NOMO-1 treated with dmso at 0.1 percent for 144 hours (cell line): ENCODE measurements at regions not wholly inside any gene's neighbourhood (a gene's known extent, or its start where the extent isn't known, plus 50 kb on each side); places are given as distances from the start of the nearest gene placed in this dataset.

ENCODE experiments used
- DNase-seq: peaks from one replicate; lab custom pipeline; 2025; ENCODE audit not compliant: unreplicated experiment; lab: John Stamatoyannopoulos, UW

GRCh38 chr18:25727281-25727985 is 363.0 kb downstream of the SS18 start:
- DNase-seq: no peak

DNA sequence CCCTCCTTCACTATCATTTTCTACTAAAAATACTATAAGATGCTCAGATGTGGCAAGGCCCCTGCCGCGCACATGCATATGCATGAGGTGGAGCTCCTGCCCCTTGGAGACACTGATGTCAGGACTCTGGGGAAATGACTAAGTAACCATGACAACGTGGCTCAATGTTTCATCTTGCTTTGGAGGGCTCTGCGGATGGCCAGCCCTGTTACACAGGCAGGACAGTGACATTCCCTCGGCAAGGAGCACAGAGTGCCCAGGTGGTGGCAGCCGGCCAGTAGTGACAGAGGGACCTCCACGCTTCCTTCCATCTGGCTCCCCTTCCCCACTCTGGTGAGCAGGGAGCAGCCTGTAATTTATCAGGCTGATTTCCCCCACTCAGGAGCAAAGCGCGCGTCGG is 364.1 kb downstream of the SS18 start:
- DNase-seq: no peak

GRCh38 chr18:25725501-25725900 is 364.9 kb downstream of the SS18 start:
- no peak for DNase-seq

DNA sequence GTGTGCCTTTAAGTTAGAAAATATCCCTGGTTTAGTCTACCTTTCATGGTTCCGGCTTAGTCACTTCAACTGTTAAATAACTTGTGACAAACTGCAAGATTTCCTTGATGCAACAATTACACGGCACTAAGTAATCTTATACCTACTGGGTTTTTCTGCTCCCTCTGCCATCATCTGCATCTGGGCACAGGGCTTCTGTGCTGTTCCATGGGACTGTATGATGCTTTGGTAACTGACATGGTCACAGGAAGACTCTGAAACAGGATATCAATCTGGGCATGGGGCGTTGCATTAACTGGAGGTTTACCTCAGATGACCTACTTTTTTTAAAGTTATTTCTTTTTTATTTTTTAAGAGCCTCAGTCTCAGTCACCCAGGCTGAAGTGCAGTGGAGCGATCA is 365.4 kb downstream of the SS18 start:
- DNase-seq: no peak

GRCh38 chr18:25724121-25724520 is 366.3 kb downstream of the SS18 start:
- DNase-seq: no peak

DNA sequence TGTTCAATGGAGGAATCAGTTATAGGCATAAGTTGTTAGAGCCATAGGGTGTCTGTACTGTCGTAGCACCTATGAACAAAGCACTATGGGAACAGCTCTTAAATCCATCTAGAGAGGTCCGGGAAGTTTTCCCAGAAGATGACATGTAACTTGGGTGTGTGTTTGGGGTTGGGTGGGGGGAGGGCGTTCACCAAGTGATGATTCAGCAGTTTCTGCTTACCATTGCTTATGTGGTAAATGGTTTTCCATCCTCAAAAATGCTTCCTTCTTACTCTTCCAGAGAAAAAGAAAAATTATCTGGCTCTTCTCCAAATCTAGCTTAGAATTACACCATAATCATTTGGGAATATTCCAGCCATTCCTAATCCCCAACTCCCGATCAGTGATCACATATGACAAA is 361.1 kb upstream of the ZNF521 start:
- DNase-seq: no peak

DNA sequence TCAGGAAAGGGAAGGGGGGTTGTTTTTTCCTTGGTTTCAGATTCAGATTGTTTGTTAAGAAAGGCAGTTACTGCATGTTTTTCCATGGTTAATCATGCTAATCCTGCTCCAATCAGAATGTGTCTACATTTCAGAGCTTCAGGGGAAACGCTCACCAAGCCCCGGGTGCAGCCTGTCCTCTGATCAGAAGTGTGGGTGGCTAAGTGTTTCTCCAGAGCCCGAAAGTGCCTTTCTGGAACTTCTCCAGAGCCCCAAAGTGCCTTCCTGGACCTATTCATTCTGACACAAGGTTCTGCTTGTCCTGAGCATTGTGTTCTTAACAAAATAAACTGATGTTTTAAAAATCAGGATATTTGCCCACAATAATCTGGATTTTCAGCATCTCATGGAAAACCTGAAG is 359.0 kb upstream of the ZNF521 start:
- DNase-seq: no peak

DNA sequence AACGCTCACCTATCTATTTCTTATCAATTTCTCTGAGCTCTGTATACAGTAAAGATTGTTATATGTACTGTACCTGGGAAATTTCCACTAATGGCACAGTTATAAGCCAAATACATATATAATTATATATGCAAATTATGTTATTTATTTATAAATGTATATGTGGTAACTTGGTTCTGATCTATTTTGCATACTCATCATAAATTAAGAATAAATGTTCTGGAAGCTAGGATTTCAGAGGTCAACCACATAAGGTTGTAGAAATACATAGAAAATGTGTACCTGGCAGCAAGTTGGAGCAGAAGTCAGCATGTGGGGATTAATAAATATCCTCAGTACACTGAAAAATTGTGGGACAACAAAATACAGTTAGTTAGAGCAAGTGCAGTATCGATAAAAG is 353.7 kb upstream of the ZNF521 start:
- no peak for DNase-seq

DNA sequence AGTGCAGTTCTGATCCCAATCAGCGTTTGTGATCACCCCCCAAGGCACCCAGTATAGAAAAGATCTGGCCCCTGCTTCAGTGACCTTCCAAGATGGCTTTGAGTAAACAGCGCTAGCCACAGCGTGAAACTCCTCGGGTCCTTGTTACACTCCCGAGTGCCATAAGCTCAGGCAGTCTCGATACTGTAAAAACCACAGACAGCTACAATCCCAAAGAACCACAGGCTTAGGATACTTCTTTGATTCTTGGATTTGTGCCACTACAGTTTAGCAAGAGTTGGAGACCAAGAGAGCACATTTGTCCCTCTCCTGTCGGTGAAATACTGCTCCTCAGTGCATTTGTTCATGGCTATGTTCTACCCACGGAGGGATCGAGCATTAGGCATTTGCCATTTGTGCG is 352.5 kb upstream of the ZNF521 start:
- no peak for DNase-seq

- no peak for DNase-seq
These were observed 352.1 kb upstream of the ZNF521 start for GRCh38 chr18:25704071-25704470.

- DNase-seq: no peak
These were observed 349.9 kb upstream of the ZNF521 start for GRCh38 chr18:25701821-25702220.

DNA sequence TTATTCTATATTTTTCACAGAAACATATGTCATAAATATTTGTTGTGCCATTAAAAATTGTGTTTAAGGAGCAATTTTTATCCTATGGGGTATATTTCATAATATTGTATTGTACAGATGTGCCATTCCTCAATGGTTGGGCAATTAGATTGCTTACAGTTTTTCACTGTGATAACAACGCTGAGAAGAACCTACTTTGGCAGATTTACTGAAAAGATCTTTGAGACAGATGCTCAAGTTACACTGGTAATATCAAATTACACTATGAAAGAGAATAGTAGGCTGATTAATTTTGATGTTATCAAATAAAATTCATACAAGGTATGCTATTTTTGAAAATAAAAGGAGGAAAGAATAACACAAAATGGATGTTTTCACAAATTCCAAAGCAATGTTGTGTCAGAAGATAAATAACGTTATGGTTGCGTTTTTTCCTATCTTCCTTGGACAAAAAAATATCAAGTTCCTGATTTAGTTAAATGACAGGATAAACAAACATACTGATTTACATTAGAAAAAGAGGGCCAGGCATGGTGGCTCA is 335.1 kb upstream of the ZNF521 start:
- no peak for DNase-seq

- no peak for DNase-seq
These were observed 333.1 kb upstream of the ZNF521 start for GRCh38 chr18:25685088-25685487.

DNA sequence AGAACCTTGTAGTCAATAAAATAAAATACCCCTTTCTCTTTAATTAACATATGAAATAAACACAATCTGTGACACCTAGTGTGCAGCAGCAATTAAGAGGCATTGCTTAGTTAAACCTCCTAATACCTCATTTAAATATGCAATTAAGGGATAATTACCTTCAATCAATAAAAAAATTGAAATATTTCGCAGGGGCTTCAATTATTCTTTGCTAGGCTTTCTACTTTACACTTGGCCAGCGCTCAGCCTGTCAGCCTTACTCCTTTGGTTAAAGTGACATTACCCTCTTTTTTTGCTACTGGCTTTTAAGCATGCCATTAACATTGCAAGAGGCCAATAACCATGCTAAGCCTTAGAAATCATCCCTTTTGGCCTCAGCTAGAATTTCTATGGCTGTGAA is 327.5 kb upstream of the ZNF521 start:
- DNase-seq: no peak

DNA sequence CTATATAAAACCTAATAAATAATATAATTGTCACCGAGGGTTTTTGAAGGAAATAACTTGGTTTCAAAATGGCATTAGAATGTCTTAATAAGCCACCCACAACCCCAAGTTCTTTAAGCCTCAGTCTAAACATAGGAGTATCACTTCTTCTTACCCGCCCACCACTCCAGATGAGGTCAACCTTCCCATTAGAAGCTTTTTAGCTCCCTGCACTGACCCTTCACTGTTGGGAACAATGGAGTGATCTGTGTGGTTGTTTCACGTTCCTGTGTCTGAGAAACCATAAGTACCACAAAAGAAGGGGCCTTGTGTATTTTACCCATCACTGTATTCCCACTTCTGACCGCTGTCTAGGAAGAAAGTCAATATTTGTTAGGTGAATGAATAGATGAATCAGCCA is 326.3 kb upstream of the ZNF521 start:
- DNase-seq: no peak

GRCh38 chr18:25675123-25675850 is 323.3 kb upstream of the ZNF521 start:
- no peak for DNase-seq

DNA sequence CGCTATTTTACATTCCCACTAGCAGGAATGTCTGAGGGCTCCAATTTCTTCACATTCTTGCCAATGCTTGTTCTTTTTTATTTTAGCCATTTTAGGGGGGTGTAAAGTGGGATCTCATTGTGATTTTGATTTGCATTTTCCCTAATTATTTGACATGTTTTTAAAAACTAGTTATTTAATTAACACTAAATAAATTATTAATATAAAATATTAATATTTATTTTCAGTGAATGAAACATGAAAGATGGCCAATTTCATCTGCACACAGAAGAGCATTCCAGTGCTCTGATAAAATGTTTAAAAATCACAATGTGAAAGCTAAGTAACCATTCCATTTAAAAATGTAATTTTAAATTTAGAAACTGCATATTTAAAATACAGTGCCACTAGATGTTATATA is 322.2 kb upstream of the ZNF521 start:
- no peak for DNase-seq

DNA sequence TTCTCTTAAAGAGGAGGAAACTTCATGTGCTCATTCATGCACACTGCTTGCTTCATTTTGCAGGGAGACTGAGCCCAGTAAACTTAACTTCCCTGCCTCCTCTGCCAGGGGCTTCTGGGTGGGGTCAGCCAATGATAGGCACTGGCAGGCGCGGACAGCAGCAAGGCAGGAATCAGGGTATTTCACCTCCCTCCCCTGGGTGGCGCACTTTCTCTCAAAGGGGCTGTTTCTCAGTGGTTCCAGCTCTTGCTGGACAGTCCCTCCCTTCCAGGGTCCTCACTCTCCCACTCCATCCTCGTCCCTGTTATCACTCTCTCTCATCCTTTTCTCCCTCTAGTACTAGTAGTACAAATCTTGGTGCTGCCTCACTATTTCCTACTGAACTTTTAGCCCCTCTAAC is 320.5 kb upstream of the ZNF521 start:
- DNase-seq: no peak

DNA sequence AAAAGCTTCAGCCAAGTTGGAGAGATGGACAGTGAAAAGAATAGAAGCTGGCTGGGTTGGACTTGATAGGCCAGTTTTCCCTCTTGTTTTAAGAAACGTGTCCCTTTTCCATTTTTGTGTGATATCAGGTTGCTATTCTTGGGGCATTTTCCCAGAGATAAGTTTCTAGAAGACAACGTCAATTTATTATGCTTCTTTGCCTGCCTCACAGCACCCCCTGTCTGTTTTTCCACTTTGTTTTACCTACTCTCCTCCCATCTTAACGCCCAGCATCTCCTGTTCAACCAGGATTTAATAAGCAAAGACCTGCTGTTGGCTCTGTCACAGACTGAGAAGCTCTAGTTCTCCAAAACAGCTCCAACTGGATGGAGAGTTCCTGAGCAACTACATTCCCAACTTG is 317.8 kb upstream of the ZNF521 start:
- DNase-seq: no peak

DNA sequence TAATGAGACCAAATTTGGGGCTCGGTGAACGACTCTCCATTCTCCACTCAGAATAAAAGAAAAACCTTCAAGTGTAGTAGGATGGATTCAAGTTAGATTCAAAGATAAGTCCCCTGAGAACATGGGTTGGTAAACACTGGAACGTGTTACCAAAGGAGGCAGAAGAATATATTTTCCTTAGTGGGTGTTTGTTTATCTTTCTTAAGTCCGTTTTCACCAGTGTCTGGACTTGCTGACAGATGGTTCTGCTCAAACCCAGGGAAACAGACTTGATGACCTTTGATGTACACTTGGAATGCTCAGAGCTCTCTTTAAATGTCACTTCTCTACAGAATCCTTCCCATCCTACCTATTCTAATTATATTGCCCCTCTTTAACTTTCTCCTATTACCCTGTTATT is 310.3 kb upstream of the ZNF521 start:
- no peak for DNase-seq

- DNase-seq: no peak
These were observed 309.9 kb upstream of the ZNF521 start for GRCh38 chr18:25661831-25662230.

GRCh38 chr18:25659541-25659940 is 307.6 kb upstream of the ZNF521 start:
- no peak for DNase-seq

DNA sequence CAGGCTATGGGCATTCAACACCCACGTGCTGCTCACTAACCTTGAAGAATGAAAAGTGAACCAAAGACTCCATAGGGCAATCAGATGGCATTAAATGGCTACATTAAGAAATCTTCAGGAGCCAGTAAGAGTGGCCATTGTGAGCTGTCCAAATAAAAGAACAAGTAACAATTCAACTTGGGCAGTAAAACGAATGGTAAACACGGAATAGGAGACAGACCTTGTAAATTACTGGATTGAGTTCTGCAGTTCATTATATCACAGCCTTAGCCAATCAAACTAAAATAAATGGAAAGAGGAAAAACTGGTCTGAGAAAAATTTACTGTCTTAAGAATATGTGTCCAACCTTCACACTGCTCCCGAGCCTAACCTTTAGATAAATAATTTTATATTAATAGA is 306.5 kb upstream of the ZNF521 start:
- no peak for DNase-seq
